AG10803 (cell line): ENCODE measurements at regions not wholly inside any gene's neighbourhood (a gene's known extent, or its start where the extent isn't known, plus 50 kb on each side); places are given as distances from the start of the nearest gene placed in this dataset.

Source experiments
- DNase-seq: peaks from one replicate; pipeline ENCODE4 v3.0.0; 2010; ENCODE audit warnings: low read depth
- H3K4me3 ChIP-seq: 2 replicates; pipeline ENCODE4 v1.5.1; 2011; ENCODE audit warnings: mild to moderate bottlenecking, low read length, control low read depth
- CTCF ChIP-seq: conservative IDR thresholded peaks from 2 replicates; pipeline ENCODE4 v1.5.1; 2011; ENCODE audit warnings: mild to moderate bottlenecking, low read length, control low read depth, inconsistent platforms

- no peak overlapping the region for H3K4me3 ChIP-seq
- TF ChIP-seq CTCF: no peak
- no peak for DNase-seq
These were observed 157.4 kb downstream of the BUD13 start for GRCh38 chr11:116615211-116615865.

GRCh38 chr11:116614306-116615210 is 158.2 kb downstream of the BUD13 start:
- H3K4me3 ChIP-seq: no peak overlapping the region
- no peak for TF ChIP-seq CTCF
- DNase-seq: no peak

DNA sequence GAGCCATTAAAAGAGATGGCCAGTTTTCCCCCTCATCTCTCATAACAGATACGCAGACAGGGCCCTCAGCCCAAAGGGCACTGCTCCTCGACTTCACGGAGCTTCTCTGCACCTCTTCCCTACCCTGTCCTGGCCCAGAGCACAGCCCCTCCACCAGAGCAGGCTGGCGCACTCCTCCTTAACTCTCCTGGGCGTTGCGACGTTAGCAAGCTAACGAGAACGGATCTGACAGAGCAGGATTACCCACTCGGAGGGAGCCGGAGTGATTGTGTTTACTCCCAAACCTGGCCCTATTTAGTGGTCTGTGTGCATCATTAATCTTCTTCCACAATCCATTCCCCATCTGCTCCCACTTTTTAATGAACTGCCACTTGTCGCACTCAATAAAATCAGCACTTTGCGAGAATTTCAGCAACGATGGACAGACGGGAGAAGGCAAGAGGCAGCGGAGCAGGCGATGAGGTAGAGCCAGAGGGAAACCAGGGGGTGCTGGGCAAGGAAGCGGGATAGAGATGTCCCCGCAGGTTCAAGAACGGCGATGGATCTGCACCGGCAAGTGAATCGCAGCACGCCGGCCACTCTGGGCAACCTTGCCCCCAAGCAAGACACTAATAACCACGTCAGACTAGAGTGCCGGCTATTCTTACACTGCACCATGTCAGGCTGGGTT is 159.4 kb downstream of the BUD13 start:
- DNase-seq: no peak
- no peak overlapping the region for H3K4me3 ChIP-seq
- TF ChIP-seq CTCF: no peak

- no peak for TF ChIP-seq CTCF
- no peak for DNase-seq
- H3K4me3 ChIP-seq: no peak overlapping the region
These were observed 160.7 kb downstream of the BUD13 start for GRCh38 chr11:116611998-116612620.

- no peak overlapping the region for H3K4me3 ChIP-seq
- no peak for TF ChIP-seq CTCF
- DNase-seq: no peak
These were observed 162.6 kb downstream of the BUD13 start for GRCh38 chr11:116610190-116610589.

GRCh38 chr11:116607027-116607426 is 165.8 kb downstream of the BUD13 start:
- no peak overlapping the region for H3K4me3 ChIP-seq
- no peak for TF ChIP-seq CTCF
- no peak for DNase-seq
